Large intestine (tissue), 3 donors: ENCODE measurements at regions not wholly inside any gene's neighbourhood (a gene's known extent, or its start where the extent isn't known, plus 50 kb on each side); places are given as distances from the start of the nearest gene placed in this dataset.

ENCODE experiments used
- DNase-seq, 2 donors: peaks; one replicate each; pipeline versions ENCODE4 v3.0.0 to v3.0.0-alpha.2; 2013
- H3K27ac ChIP-seq: one replicate; pipeline ENCODE4 v1.5.1; 2013; ENCODE audit warnings: low read length
- H3K27me3 ChIP-seq: 2 replicates; pipeline ENCODE4 v1.6.1; 2013; ENCODE audit warnings: low read length; ENCODE audit not compliant: control insufficient read depth, insufficient read depth
- H3K36me3 ChIP-seq: 2 replicates; pipeline ENCODE4 v1.6.1; 2013; ENCODE audit warnings: low read length; ENCODE audit not compliant: control insufficient read depth, insufficient read depth
- H3K4me1 ChIP-seq: one replicate; pipeline ENCODE4 v1.6.1; 2013; ENCODE audit warnings: low read length; ENCODE audit not compliant: control insufficient read depth, insufficient read depth
- H3K4me3 ChIP-seq: one replicate; pipeline ENCODE4 v1.5.1; 2013; ENCODE audit warnings: low read length
- H3K9me3 ChIP-seq: one replicate; pipeline ENCODE4 v1.6.1; 2013; ENCODE audit warnings: mild to moderate bottlenecking, low read depth, low read length, moderate library complexity; ENCODE audit not compliant: control insufficient read depth
- WGBS: methylation state at CpG from one replicate; pipeline ENCODE4 v1.1.5; 2013; ENCODE audit warnings: low lambda C conversion rate; ENCODE audit not compliant: insufficient coverage; 5-methylcytosine and 5-hydroxymethylcytosine counted together

DNA sequence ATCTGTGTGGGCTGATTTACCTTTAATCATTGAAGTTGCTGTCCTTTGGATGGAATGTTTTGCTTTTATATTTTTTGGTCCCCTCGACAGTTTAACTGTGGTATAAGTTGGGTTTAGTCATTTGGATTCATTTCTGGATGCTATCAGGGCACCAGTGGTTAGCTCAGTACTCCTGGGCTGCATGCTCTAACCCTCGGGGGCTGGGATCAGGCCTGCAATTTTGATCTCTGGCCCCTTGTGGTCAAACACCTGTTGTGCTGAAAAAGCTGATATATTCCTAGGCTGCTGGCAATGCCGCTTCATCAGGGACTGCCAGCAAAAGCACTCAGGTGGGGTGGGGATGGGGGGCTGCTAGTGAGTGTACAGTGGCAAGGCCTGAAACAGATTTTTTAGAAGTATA, 440.4 kb upstream of the RIOK2 start:
- no CpG with 5 or more reads among the region's 3 CpGs for WGBS
- H3K36me3 ChIP-seq, result no peaks in the 10 kb centered on the region

DNA sequence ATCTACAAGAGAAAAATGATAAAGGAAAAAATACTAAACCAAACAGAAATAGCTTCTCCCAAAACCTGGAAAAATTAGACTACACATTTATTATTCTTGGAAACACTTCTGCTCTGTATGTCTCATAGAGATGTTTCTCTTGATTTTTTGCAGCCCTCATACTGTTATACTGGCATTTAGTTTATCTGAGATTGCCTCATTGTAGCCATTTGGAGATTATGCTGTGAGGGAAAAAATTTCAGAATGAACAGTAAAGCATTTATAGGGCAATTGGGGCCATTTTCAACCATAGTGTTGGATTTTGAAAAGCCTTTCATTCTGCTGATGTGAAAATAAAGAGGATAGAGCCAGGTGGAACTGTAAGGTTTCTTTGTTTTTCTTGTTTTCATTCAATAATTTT, 441.8 kb upstream of the RIOK2 start:
- H3K4me3 ChIP-seq, result no peak overlapping the region
- no peaks in the 10 kb centered on the region for H3K27me3 ChIP-seq
- no peaks in the 10 kb centered on the region for H3K9me3 ChIP-seq
- no peaks in the 10 kb centered on the region for H3K4me1 ChIP-seq
- DNase-seq, result no peak
- H3K27ac ChIP-seq, result no peak overlapping the region
- H3K36me3 ChIP-seq, result no peaks in the 10 kb centered on the region

More for the DNA sequence above, 440.4 kb upstream of the RIOK2 start:
- Histone ChIP-seq H3K27ac (no peak overlapping the region), H3K27me3 (no peaks in the 10 kb centered on the region), H3K9me3 (no peaks in the 10 kb centered on the region), H3K4me3 (no peak overlapping the region), H3K4me1 (no peaks in the 10 kb centered on the region)
- DNase-seq, result no peak

DNA sequence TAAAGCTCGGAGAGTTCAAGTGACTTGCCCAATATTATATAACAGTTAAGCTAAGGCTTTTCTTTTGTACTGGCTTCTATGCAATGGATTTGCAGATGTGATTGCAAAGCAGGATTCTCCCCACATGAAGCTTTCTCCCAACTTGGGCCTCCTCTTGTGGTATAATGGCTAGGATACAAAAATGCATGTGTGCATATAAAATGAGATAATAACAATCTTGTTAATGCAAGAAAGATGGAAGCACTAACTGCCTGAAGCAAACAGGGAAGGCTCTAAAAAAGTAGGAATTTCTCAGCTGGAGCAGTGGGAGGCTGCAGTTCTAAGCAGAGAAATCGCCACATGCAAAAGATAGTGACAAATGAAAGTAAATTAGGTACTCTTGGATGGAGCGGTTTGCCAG, 444.2 kb upstream of the RIOK2 start:
- H3K27me3 ChIP-seq, result no peaks in the 10 kb centered on the region
- no peak overlapping the region for H3K27ac ChIP-seq
- no peak overlapping the region for H3K4me3 ChIP-seq
- 78% methylated on average over 2 of the region's 3 CpGs for WGBS
- no peak for DNase-seq
- no peaks in the 10 kb centered on the region for H3K9me3 ChIP-seq
- no peaks in the 10 kb centered on the region for H3K36me3 ChIP-seq
- no peaks in the 10 kb centered on the region for H3K4me1 ChIP-seq

DNA sequence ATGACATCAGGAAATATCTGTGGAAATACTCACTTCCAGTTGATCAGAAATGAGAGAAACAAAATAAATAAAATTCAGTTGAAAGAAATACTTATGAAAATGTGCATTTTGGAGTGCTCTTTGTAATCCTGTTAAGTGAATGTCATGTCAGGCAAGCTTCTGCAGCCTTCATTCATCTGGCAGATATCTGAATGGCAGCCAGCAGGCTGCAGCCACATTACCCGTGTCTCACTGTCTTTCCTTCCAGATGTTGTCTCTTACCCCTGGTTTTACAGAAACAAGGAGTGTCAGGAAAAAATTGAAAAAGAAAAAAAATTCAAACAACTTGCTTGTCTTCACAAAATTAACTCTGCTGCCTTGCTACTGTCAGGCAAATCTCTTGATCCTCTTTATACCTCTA, 445.0 kb upstream of the RIOK2 start:
- Histone ChIP-seq H3K4me3 (no peak overlapping the region), H3K9me3 (no peaks in the 10 kb centered on the region), H3K36me3 (no peaks in the 10 kb centered on the region), H3K27me3 (no peaks in the 10 kb centered on the region), H3K4me1 (no peaks in the 10 kb centered on the region), H3K27ac (no peak overlapping the region)
- DNase-seq, result no peak
- no CpG with 5 or more reads among the region's 1 CpG for WGBS

DNA sequence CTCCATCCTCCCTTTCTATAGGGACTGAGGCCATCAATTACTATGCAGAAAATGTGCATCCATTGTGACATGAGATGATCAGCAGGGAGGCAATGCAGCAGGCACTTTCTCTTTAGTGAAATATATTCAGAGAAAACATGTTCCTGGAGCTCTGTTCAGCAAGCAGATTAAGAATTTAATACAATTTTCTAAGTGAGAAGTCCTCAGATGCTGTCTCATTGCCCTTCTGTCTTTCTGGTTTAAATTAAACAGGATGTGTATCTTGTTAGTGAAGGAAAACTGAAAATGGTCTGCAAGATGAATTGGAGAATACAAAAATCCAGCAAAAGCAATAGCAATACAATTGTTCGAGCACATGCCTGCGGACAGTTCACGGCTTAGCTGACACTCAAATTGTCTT, 445.8 kb upstream of the RIOK2 start:
- H3K4me3 ChIP-seq, result no peak overlapping the region
- no peak for DNase-seq
- no peak overlapping the region for H3K27ac ChIP-seq
- no peaks in the 10 kb centered on the region for H3K36me3 ChIP-seq
- WGBS, result 100% methylated on average over 1 of the region's 3 CpGs
- no peaks in the 10 kb centered on the region for H3K4me1 ChIP-seq
- H3K27me3 ChIP-seq, result no peaks in the 10 kb centered on the region
- no peaks in the 10 kb centered on the region for H3K9me3 ChIP-seq

DNA sequence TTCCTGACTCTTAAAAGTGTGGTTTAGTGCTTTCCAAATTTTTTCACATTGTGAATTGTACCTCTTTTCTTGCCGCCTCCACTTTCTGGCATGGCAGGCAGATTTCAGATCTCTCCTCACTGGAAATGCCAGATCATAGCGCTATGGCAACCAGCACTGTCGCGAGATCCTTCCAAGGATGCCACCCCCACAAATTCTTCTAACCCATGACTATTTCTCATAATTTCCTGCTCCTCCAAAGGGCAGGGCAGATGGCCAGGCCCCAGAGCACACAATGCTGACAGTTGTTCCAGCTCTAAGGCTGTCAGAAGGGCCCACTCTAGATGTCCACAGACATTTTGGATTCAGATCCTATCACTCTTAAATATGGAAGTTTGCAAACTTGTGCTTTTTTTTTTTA, 446.2 kb upstream of the RIOK2 start:
- no peaks in the 10 kb centered on the region for H3K9me3 ChIP-seq
- H3K27ac ChIP-seq, result no peak overlapping the region
- H3K4me3 ChIP-seq, result no peak overlapping the region
- no peaks in the 10 kb centered on the region for H3K4me1 ChIP-seq
- DNase-seq, result peak in 1 of 2 donors; percentile 4
- 80% methylated on average over 1 of the region's 4 CpGs for WGBS
- no peaks in the 10 kb centered on the region for H3K36me3 ChIP-seq
- H3K27me3 ChIP-seq, result no peaks in the 10 kb centered on the region

DNA sequence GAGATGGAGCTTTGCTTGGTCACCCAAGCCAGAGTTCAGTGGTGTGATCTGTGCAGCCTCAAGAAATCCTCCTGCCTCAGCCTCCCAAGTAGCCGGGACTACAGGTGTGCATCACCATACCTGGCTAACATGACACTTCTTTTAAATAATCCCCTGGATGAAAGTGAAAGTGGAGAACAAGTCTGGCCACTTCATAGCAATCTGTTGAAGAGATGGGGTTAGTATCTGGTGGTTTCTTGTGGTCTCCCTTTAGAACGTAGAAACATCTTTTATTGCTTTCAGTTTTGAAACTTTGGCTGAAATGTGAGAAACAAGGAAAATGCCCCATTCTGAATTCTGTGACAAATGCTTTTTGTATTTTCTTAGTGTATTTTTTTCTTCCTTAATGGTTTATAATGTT, 452.5 kb upstream of the RIOK2 start:
- H3K9me3 ChIP-seq, result no peaks in the 10 kb centered on the region
- no peaks in the 10 kb centered on the region for H3K36me3 ChIP-seq
- DNase-seq, result no peak
- 100% methylated on average over 1 of the region's 2 CpGs for WGBS
- H3K27ac ChIP-seq, result no peak overlapping the region
- H3K4me3 ChIP-seq, result no peak overlapping the region
- no peaks in the 10 kb centered on the region for H3K27me3 ChIP-seq
- H3K4me1 ChIP-seq, result no peaks in the 10 kb centered on the region

DNA sequence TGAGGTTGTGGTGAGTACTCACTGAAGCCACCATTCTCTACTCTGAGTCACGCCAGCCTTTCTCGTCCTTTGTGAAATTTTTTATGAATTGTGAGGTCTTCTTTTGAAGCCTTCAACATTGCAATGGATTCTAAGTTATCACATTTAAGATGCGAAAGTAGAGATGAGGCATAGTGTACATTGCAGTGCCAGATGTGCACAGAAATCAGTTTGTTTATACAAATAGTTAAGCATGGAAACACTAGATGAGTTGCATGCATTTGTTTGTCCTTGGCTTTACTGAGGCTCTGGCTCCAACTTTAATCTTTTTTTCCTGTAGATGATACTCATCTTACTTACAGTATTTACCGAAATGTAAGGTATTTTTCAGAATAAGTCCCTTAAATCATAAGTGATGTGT, 453.7 kb upstream of the RIOK2 start:
- H3K27ac ChIP-seq, result no peak overlapping the region
- no peaks in the 10 kb centered on the region for H3K9me3 ChIP-seq
- H3K4me3 ChIP-seq, result no peak overlapping the region
- no CpG with 5 or more reads among the region's 4 CpGs for WGBS
- no peaks in the 10 kb centered on the region for H3K27me3 ChIP-seq
- no peaks in the 10 kb centered on the region for H3K4me1 ChIP-seq
- no peak for DNase-seq
- H3K36me3 ChIP-seq, result no peaks in the 10 kb centered on the region

DNA sequence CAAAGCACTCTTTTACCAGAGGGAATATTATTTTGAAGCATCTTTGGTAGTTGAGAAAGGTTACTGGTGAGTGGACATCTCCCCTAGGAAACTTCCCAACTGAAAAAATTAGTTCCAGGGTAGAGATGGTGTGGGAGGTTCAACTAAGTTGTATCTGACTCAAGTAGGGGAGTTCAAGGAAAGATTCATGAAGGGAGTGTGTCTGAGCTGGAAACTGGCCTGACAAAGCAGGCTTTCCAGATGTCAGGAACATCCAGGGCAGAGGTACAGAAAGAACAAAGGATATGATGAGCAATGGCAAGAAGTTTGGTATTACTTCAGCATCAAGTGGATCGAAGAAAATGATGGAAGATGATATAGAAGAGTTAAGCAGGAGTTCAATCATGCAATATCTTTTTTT, 458.0 kb upstream of the RIOK2 start:
- Histone ChIP-seq H3K36me3 (no peaks in the 10 kb centered on the region), H3K27ac (no peak overlapping the region), H3K4me1 (no peaks in the 10 kb centered on the region), H3K27me3 (no peaks in the 10 kb centered on the region), H3K4me3 (no peak overlapping the region), H3K9me3 (no peaks in the 10 kb centered on the region)
- no peak for DNase-seq
- WGBS, result 86% methylated on average over 1 of the region's 1 CpG

DNA sequence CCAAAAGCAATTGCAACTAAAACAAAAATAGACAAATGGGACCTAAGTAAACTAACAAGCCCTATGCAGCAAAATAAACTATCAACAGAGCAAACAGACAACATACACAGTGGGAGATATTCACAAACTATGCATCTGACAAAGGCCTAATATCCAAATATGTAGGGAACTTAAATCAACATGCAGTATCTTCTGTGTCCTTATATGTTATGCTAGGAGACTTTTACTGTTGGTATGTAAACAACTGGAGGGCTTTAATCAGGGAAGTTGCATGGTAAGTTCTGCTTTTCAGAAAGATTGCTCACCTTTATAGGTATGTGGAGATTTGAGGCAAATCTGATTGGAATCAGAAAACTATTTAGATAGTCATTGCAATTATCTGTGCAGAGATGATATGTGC, 461.2 kb upstream of the RIOK2 start:
- H3K27me3 ChIP-seq, result no peaks in the 10 kb centered on the region
- DNase-seq, result no peak

DNA sequence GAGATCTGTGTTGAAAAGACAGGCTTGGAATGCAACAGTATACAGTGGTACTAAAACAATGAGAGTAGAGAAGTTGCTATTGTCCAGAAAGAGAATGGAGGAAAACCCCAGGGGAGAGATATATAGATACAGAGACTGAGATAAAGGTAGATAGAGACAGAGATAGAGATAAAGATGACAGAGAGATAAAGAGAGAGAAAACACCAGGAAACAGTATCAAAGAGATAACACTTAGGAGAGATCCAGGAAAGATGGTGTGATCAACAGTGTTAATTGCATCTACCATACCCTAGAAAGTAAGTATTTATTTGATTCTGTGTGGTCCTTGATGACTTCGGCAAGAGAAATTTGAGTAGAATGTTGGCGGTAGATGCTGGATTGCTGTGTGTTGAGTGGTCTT, 461.8 kb upstream of the RIOK2 start:
- Histone ChIP-seq H3K4me1 (no peaks in the 10 kb centered on the region), H3K4me3 (no peak overlapping the region), H3K27me3 (no peaks in the 10 kb centered on the region), H3K36me3 (no peaks in the 10 kb centered on the region), H3K9me3 (no peaks in the 10 kb centered on the region), H3K27ac (no peak overlapping the region)
- WGBS, result 73% methylated on average over 2 of the region's 2 CpGs
- no peak for DNase-seq

More for the DNA sequence above, 461.2 kb upstream of the RIOK2 start:
- no peak overlapping the region for H3K4me3 ChIP-seq
- H3K9me3 ChIP-seq, result no peaks in the 10 kb centered on the region
- no peak overlapping the region for H3K27ac ChIP-seq
- H3K36me3 ChIP-seq, result no peaks in the 10 kb centered on the region
- H3K4me1 ChIP-seq, result no peaks in the 10 kb centered on the region
